Activated CD8-positive, alpha-beta memory T cell treated with anti-CD3 and anti-CD28 coated beads, Interleukin-2, amount 10 ng/mL, durations not matched to agents 7 days and 5 days (primary cell): ENCODE measurements at regions not wholly inside any gene's neighbourhood (a gene's known extent, or its start where the extent isn't known, plus 50 kb on each side); places are given as distances from the start of the nearest gene placed in this dataset.

Experiments
- ATAC-seq: fragments of 150-1000 bp; cut with Tn5 transposase; one replicate; pipeline ENCODE4 v1.10.0; 2021; ENCODE audit warnings: moderate library complexity
- CTCF ChIA-PET: fragments of 350-600 bp; sonication (Branson Sonifier 250); formaldehyde crosslinking; loops from one replicate; lab custom pipeline; 2021; ENCODE audit warnings: antibody characterized with exemption; lab: Charles Lee
- DNase-seq: peaks from one replicate; pipeline ENCODE4 v3.0.0-alpha.2; 2020
- H3K27ac Mint-ChIP-seq: one replicate; pipeline ENCODE4 v1.8.0; 2021; ENCODE audit warnings: mild to moderate bottlenecking, mixed read lengths
- H3K27me3 Mint-ChIP-seq: one replicate; pipeline ENCODE4 v1.8.0; 2021; ENCODE audit warnings: mixed read lengths
- H3K36me3 Mint-ChIP-seq: one replicate; pipeline ENCODE4 v1.8.0; 2021; ENCODE audit warnings: mild to moderate bottlenecking, mixed read lengths
- H3K4me1 Mint-ChIP-seq: one replicate; pipeline ENCODE4 v1.8.0; 2021; ENCODE audit warnings: mixed read lengths
- H3K4me3 Mint-ChIP-seq: one replicate; pipeline ENCODE4 v1.8.0; 2021; ENCODE audit warnings: mild to moderate bottlenecking, moderate library complexity, mixed read lengths
- H3K9me3 Mint-ChIP-seq: one replicate; pipeline ENCODE4 v1.8.0; 2022; ENCODE audit warnings: low read depth, mixed read lengths

- no peaks in the 10 kb centered on the region for H3K36me3 Mint-ChIP-seq
- no peak overlapping the region for H3K27ac Mint-ChIP-seq
- peaks cover 14% of the 10 kb centered on the region for H3K27me3 Mint-ChIP-seq
- no peaks in the 10 kb centered on the region for H3K9me3 Mint-ChIP-seq
- CTCF ChIA-PET = interaction anchor here (1.0 to 2.2 kb wide), 2 partner anchors 10 to 12 kb away, joined by 4 to 6 read pairs; no protein-coding TSS in a partner anchor
- H3K4me3 Mint-ChIP-seq = no peak overlapping the region
- ATAC-seq (no peak), DNase-seq (no peak)
- no peaks in the 10 kb centered on the region for H3K4me1 Mint-ChIP-seq
Observed at GRCh38 chr12:25424211-25424731, 128.8 kb downstream of the LMNTD1 start.

GRCh38 chr12:25423355-25424050 is 129.6 kb downstream of the LMNTD1 start:
- no peak for DNase-seq
- no peaks in the 10 kb centered on the region for H3K4me1 Mint-ChIP-seq
- no peak for ATAC-seq
- no peak overlapping the region for H3K27ac Mint-ChIP-seq
- CTCF ChIA-PET = interaction anchor here (1.0 to 1.7 kb wide), 3 partner anchors 11 to 22 kb away, joined by 3 to 6 read pairs (median 4); no protein-coding TSS in a partner anchor
- H3K36me3 Mint-ChIP-seq = no peaks in the 10 kb centered on the region
- no peaks in the 10 kb centered on the region for H3K9me3 Mint-ChIP-seq
- peaks cover 14% of the 10 kb centered on the region for H3K27me3 Mint-ChIP-seq
- no peak overlapping the region for H3K4me3 Mint-ChIP-seq

GRCh38 chr12:25422241-25422640 is 130.8 kb downstream of the LMNTD1 start:
- ATAC-seq (no peak), DNase-seq (no peak)
- Mint-ChIP-seq H3K27me3 (peaks cover 18% of the 10 kb centered on the region), H3K9me3 (no peaks in the 10 kb centered on the region), H3K36me3 (no peaks in the 10 kb centered on the region), H3K27ac (no peak overlapping the region), H3K4me3 (no peak overlapping the region), H3K4me1 (no peaks in the 10 kb centered on the region)
- CTCF ChIA-PET = interaction anchor here (1.3 to 1.7 kb wide), 2 partner anchors 14 to 23 kb away, joined by 3 to 6 read pairs; no protein-coding TSS in a partner anchor

GRCh38 chr12:25421651-25422167 is 131.4 kb downstream of the LMNTD1 start:
- Mint-ChIP-seq H3K9me3 (no peaks in the 10 kb centered on the region), H3K27me3 (peaks cover 18% of the 10 kb centered on the region), H3K4me3 (no peak overlapping the region), H3K4me1 (no peaks in the 10 kb centered on the region), H3K36me3 (no peaks in the 10 kb centered on the region), H3K27ac (no peak overlapping the region)
- DNase-seq (no peak), ATAC-seq (no peak)
- CTCF ChIA-PET = interaction anchor here (1.3 kb wide), 1 partner anchor 24 kb away, joined by 3 read pairs; no protein-coding TSS in a partner anchor

- CTCF ChIA-PET = no interaction called here
- H3K36me3 Mint-ChIP-seq = no peaks in the 10 kb centered on the region
- no peak for ATAC-seq
- no peak overlapping the region for H3K27ac Mint-ChIP-seq
- peaks cover 18% of the 10 kb centered on the region for H3K27me3 Mint-ChIP-seq
- H3K9me3 Mint-ChIP-seq = no peaks in the 10 kb centered on the region
- DNase-seq = no peak
- H3K4me3 Mint-ChIP-seq = no peak overlapping the region
- H3K4me1 Mint-ChIP-seq = no peaks in the 10 kb centered on the region
Observed at GRCh38 chr12:25420116-25420515, 133.0 kb downstream of the LMNTD1 start.

GRCh38 chr12:25419595-25419994 is 133.5 kb downstream of the LMNTD1 start:
- CTCF ChIA-PET = no interaction called here
- Mint-ChIP-seq H3K4me1 (no peaks in the 10 kb centered on the region), H3K27me3 (peaks cover 18% of the 10 kb centered on the region), H3K9me3 (no peaks in the 10 kb centered on the region), H3K36me3 (no peaks in the 10 kb centered on the region), H3K4me3 (no peak overlapping the region), H3K27ac (no peak overlapping the region)
- DNase-seq (no peak), ATAC-seq (no peak)

- Mint-ChIP-seq H3K9me3 (no peaks in the 10 kb centered on the region), H3K4me1 (no peaks in the 10 kb centered on the region), H3K27ac (no peak overlapping the region), H3K27me3 (peaks cover 22% of the 10 kb centered on the region), H3K4me3 (no peak overlapping the region), H3K36me3 (no peaks in the 10 kb centered on the region)
- CTCF ChIA-PET = no interaction called here
- no peak for ATAC-seq
- DNase-seq = no peak
Observed at GRCh38 chr12:25417071-25417470, 136.0 kb downstream of the LMNTD1 start.

GRCh38 chr12:25416516-25416915 is 136.6 kb downstream of the LMNTD1 start:
- Mint-ChIP-seq H3K27me3 (peaks cover 20% of the 10 kb centered on the region), H3K36me3 (no peaks in the 10 kb centered on the region), H3K9me3 (no peaks in the 10 kb centered on the region), H3K27ac (no peak overlapping the region), H3K4me1 (no peaks in the 10 kb centered on the region), H3K4me3 (no peak overlapping the region)
- no peak for ATAC-seq
- DNase-seq = no peak
- CTCF ChIA-PET = no interaction called here

- H3K9me3 Mint-ChIP-seq = no peaks in the 10 kb centered on the region
- no peaks in the 10 kb centered on the region for H3K4me1 Mint-ChIP-seq
- H3K36me3 Mint-ChIP-seq = no peaks in the 10 kb centered on the region
- DNase-seq (no peak), ATAC-seq (no peak)
- no peak overlapping the region for H3K4me3 Mint-ChIP-seq
- peaks cover 13% of the 10 kb centered on the region for H3K27me3 Mint-ChIP-seq
- no peak overlapping the region for H3K27ac Mint-ChIP-seq
- CTCF ChIA-PET = no interaction called here
Observed at GRCh38 chr12:25415004-25415403, 138.1 kb downstream of the LMNTD1 start.

- CTCF ChIA-PET = no interaction called here
- ATAC-seq = no peak
- DNase-seq = no peak
- H3K27me3 Mint-ChIP-seq = peaks cover 6% of the 10 kb centered on the region
- H3K9me3 Mint-ChIP-seq = no peaks in the 10 kb centered on the region
- no peaks in the 10 kb centered on the region for H3K4me1 Mint-ChIP-seq
- no peak overlapping the region for H3K4me3 Mint-ChIP-seq
- H3K36me3 Mint-ChIP-seq = no peaks in the 10 kb centered on the region
- no peak overlapping the region for H3K27ac Mint-ChIP-seq
Observed at GRCh38 chr12:25412735-25413134, 140.3 kb downstream of the LMNTD1 start.

- no peak for ATAC-seq
- CTCF ChIA-PET = interaction anchor here (0.5 to 0.6 kb wide), 2 partner anchors 305 to 896 kb away, joined by 3 read pairs; no protein-coding TSS in a partner anchor
- H3K36me3 Mint-ChIP-seq = peaks cover 4% of the 10 kb centered on the region
- H3K27ac Mint-ChIP-seq = no peak overlapping the region
- peaks cover 2% of the 10 kb centered on the region for H3K9me3 Mint-ChIP-seq
- H3K4me3 Mint-ChIP-seq = no peak overlapping the region
- H3K27me3 Mint-ChIP-seq = peaks cover 5% of the 10 kb centered on the region
- no peaks in the 10 kb centered on the region for H3K4me1 Mint-ChIP-seq
- no peak for DNase-seq
Observed at GRCh38 chr12:25404955-25405354, 148.1 kb downstream of the LMNTD1 start.

- no peak overlapping the region for H3K27ac Mint-ChIP-seq
- H3K36me3 Mint-ChIP-seq = peaks cover 4% of the 10 kb centered on the region
- no peak overlapping the region for H3K4me3 Mint-ChIP-seq
- CTCF ChIA-PET = no interaction called here
- ATAC-seq (no peak), DNase-seq (no peak)
- peaks cover 2% of the 10 kb centered on the region for H3K9me3 Mint-ChIP-seq
- peaks cover 14% of the 10 kb centered on the region for H3K27me3 Mint-ChIP-seq
- H3K4me1 Mint-ChIP-seq = no peaks in the 10 kb centered on the region
Observed at GRCh38 chr12:25401547-25402345, 151.0 kb upstream of the KRAS start.

GRCh38 chr12:25397001-25397400 is 146.3 kb upstream of the KRAS start:
- no peak overlapping the region for H3K27ac Mint-ChIP-seq
- H3K27me3 Mint-ChIP-seq = peaks cover 21% of the 10 kb centered on the region
- no peak overlapping the region for H3K4me3 Mint-ChIP-seq
- no peaks in the 10 kb centered on the region for H3K9me3 Mint-ChIP-seq
- no peak for ATAC-seq
- no peaks in the 10 kb centered on the region for H3K4me1 Mint-ChIP-seq
- CTCF ChIA-PET = no interaction called here
- peaks cover 1% of the 10 kb centered on the region for H3K36me3 Mint-ChIP-seq
- DNase-seq = no peak
